Ovary (tissue), 7 donors: ENCODE measurements at regions not wholly inside any gene's neighbourhood (a gene's known extent, or its start where the extent isn't known, plus 50 kb on each side); places are given as distances from the start of the nearest gene placed in this dataset.

Experiments
- DNase-seq, 5 donors: peaks; one replicate each; pipeline ENCODE4 v3.0.0-alpha.2; 2019 to 2020
- H3K27ac ChIP-seq, 2 donors: fragments of 200-600 bp; one replicate each; pipeline versions ENCODE4 v1.5.1 to v1.8.0; 2019 to 2022
- H3K27me3 ChIP-seq: fragments of 200-600 bp; one replicate; pipeline ENCODE4 v1.8.0; 2022
- H3K36me3 ChIP-seq: fragments of 200-600 bp; sonication (generic); one replicate; pipeline ENCODE4 v1.5.1; 2019
- H3K4me1 ChIP-seq: one replicate; pipeline ENCODE4 v1.8.1; 2013; ENCODE audit warnings: mild to moderate bottlenecking, moderate library complexity; ENCODE audit not compliant: insufficient read depth
- H3K4me3 ChIP-seq: fragments of 200-600 bp; sonication (generic); one replicate; pipeline ENCODE4 v1.5.1; 2017
- H3K9me3 ChIP-seq, 2 donors: fragments of 200-600 bp in 1 of 2; sonication (generic) in 1 of 2; one replicate each; pipeline versions ENCODE4 v1.5.1 to v1.8.1; 2013 to 2019; ENCODE audit warnings: mild to moderate bottlenecking in 1 of 2, moderate library complexity in 1 of 2
- EP300 ChIP-seq: sonication (generic); formaldehyde crosslinking; IDR thresholded peaks from one replicate; pipeline ENCODE4 v1.6.1; 2017; ENCODE audit warnings: antibody characterized with exemption
- POLR2A ChIP-seq: fragments of 450-650 bp; IDR thresholded peaks from one replicate; pipeline ENCODE4 v1.6.1; 2017; ENCODE audit warnings: antibody characterized with exemption, mild to moderate bottlenecking, moderate library complexity
- WGBS, 3 donors: extraction: QIAGEN DNeasy Blood & Tissue Kit in 1 of 3; methylation state at CpG; one replicate each; pipeline versions ENCODE4 v1.1.5 to v1.1.7; 2013 to 2017; 5-methylcytosine and 5-hydroxymethylcytosine counted together
- intact Hi-C, 4 donors: fragments of 100-400 bp; cut with DNase I; formaldehyde crosslinking; loops; one replicate each; pipeline versions ENCODE4 v1.11.0 to v1.15.1; 2022 to 2023
- TF ChIP-seq, protein P1 (sequence below), 3 donors: fragments of 450-650 bp in 2 of 3; fragments of 200-600 bp in 1 of 3; IDR thresholded peaks; one replicate each; pipeline versions ENCODE4 v1.5.1 to v1.8.0; 2016 to 2022; ENCODE audit warnings: antibody characterized with exemption in 3 of 3, mild to moderate bottlenecking in 1 of 3
- donor health status: DM: no; HTN: no; CAD: no; lungs with moderate emphysema.
- donor health status: DM: no; HTN: no; CAD: no.
- donor health status: Bipolar disorder and iron deficiency.
- donor health status: DM: no; HTN: no; CAD: no.
- donor health status: DM: yes; HTN: yes; CAD: no.

DNA sequence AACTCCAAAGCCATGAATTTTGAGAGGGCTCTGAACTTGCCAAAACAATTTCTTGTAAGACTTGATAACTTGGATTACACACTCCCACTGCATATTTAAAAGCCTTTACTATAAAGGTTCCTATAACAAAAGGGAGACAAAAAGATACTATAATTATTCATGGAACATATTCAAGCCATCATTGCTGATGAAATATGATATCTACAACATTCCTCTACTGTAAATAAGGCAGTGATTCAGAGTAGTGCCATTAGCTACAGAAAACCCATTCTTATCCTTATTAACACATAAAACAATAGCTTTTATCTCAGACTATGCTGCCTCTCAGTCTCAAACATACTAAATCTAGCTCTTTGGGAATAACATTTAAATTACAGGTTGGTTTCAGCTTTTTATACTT lies 675.5 kb upstream of the CXADR start:
- Histone ChIP-seq H3K9me3 (no peaks in the 10 kb centered on the region), H3K27me3 (no peaks in the 10 kb centered on the region), H3K36me3 (no peaks in the 10 kb centered on the region), H3K4me1 (peaks cover 7% of the 10 kb centered on the region), H3K27ac (peak overlapping the region in 1 of 2 donors; percentile 4), H3K4me3 (no peak overlapping the region)
- intact Hi-C loops = loop anchor here in 1 of 4 donors (10.0 kb wide), 1 partner anchor 63 kb away; no protein-coding TSS in a partner anchor
- no peak for DNase-seq
- TF ChIP-seq EP300 (no peak), POLR2A (no peak)
- TF ChIP-seq, protein P1, sequence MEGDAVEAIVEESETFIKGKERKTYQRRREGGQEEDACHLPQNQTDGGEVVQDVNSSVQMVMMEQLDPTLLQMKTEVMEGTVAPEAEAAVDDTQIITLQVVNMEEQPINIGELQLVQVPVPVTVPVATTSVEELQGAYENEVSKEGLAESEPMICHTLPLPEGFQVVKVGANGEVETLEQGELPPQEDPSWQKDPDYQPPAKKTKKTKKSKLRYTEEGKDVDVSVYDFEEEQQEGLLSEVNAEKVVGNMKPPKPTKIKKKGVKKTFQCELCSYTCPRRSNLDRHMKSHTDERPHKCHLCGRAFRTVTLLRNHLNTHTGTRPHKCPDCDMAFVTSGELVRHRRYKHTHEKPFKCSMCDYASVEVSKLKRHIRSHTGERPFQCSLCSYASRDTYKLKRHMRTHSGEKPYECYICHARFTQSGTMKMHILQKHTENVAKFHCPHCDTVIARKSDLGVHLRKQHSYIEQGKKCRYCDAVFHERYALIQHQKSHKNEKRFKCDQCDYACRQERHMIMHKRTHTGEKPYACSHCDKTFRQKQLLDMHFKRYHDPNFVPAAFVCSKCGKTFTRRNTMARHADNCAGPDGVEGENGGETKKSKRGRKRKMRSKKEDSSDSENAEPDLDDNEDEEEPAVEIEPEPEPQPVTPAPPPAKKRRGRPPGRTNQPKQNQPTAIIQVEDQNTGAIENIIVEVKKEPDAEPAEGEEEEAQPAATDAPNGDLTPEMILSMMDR (IDR thresholded peaks at IDR 0.05) = no peak

- Histone ChIP-seq H3K4me1 (peaks cover 7% of the 10 kb centered on the region), H3K36me3 (no peaks in the 10 kb centered on the region), H3K4me3 (no peak overlapping the region), H3K27me3 (no peaks in the 10 kb centered on the region), H3K27ac (peak overlapping the region in 1 of 2 donors; percentile 4), H3K9me3 (no peaks in the 10 kb centered on the region)
- DNase-seq = no peak
- 18 to 32% (median 27%) methylated on average over 2 of the region's 2 CpGs for WGBS, 3 donors
- intact Hi-C loops = loop anchor here in 1 of 4 donors (10.0 kb wide), 1 partner anchor 63 kb away; no protein-coding TSS in a partner anchor
- TF ChIP-seq EP300 (no peak), POLR2A (no peak)
- TF ChIP-seq, protein P1 (IDR thresholded peaks at IDR 0.05) = no peak
Measured at GRCh38 chr21:16837721-16838120, 675.1 kb upstream of the CXADR start.

- Histone ChIP-seq H3K27ac (peak overlapping the region in 1 of 2 donors; percentile 4), H3K4me3 (no peak overlapping the region), H3K4me1 (peaks cover 7% of the 10 kb centered on the region), H3K9me3 (no peaks in the 10 kb centered on the region), H3K36me3 (no peaks in the 10 kb centered on the region), H3K27me3 (no peaks in the 10 kb centered on the region)
- peak in 1 of 5 donors; percentile 15 for DNase-seq
- intact Hi-C loops = loop anchor here in 1 of 4 donors (10.0 kb wide), 1 partner anchor 64 kb away; no protein-coding TSS in a partner anchor
- TF ChIP-seq EP300 = peak; percentile 25
- TF ChIP-seq, protein P1 (IDR thresholded peaks at IDR 0.05) = no peak
- 4 to 11% (median 7%) methylated on average over 3 of the region's 3 CpGs for WGBS, 3 donors
Measured at GRCh38 chr21:16838331-16838730, 674.5 kb upstream of the CXADR start.

DNA sequence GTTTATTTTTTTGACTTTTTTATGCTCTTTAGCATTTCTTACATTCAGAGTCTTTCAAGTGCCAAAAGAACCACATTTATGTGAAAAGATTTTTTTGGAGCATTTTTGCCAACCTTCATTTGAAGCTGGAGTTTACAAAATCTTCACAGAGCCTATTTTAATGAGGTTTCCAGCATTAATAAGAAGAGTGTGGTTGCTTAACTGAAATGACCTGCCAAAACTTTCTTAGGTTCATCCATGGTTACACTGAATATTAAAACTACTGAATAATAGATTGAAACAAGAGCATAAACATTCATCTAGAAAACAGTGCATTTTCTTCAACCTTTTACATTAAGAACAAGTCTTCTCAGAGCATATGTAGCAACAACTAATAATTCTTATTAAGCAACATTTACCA lies 672.3 kb upstream of the CXADR start:
- Histone ChIP-seq H3K4me1 (peaks cover 7% of the 10 kb centered on the region), H3K9me3 (no peaks in the 10 kb centered on the region), H3K36me3 (no peaks in the 10 kb centered on the region), H3K4me3 (no peak overlapping the region), H3K27ac (no peak overlapping the region), H3K27me3 (no peaks in the 10 kb centered on the region)
- DNase-seq = no peak
- intact Hi-C loops = no loop called here
- TF ChIP-seq, protein P1 (IDR thresholded peaks at IDR 0.05) = no peak
- no peak for TF ChIP-seq EP300
- no peak for TF ChIP-seq POLR2A
